Tongue (tissue), 1 donor: ENCODE measurements at regions not wholly inside any gene's neighbourhood (a gene's known extent, or its start where the extent isn't known, plus 50 kb on each side); places are given as distances from the start of the nearest gene placed in this dataset.
A peak's percentile ranks its signal among the peaks of the same experiment; 100 is the strongest.
"Not testable (repeated sequence)": the region's sequence is repeated elsewhere in the genome, so short reads cannot be mapped to it uniquely, and the experiment has no call there.

Experiments used
- DNase-seq: peaks from one replicate; pipeline ENCODE4 v3.0.0-alpha.2; 2015

DNA sequence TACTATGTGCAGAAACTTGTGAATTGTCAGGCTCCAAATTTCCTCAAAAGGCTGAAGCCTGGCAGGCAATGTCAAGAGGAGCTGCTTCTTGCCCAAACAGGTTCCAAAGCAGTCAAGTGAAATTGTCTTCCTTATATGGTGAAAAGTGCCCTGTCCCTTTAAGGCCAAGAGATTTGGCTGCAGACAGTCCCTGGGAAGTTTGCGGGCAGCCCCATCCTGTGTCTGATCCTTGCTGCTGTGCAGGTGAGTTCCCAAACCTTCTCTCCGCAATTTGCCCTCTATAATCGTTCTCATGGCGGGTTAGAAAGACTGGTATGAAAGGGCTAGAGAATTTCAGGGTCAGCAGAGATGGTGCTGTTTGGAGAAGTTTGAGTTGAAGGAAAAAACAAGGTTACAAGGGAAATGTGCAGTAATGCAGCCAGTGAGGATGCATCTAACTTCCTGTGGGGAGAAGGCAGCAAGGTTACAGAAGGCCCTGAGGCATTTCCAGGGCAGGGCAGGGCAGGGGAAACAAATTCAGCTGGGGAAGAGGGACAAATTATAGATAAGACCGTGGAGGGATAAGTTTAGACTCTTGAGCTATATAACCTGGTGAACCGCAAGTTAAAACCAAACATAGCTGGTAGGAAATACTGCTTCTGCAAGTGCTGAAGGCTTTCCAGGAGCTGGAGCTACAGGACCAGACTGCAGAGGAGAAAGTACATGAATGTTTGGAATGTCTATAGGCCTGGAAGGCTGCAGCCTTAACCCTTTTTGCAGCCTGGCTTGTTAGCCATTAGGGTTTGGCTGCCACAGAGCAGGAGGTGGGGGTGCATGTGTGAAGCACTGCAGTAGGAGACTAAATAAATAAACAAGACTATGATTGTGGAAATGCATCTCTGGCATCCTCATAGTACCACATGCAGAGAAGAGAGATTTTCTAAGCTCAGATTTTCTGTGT, 256.2 kb upstream of the IL12A start:
- DNase-seq: peak; percentile 24

DNA sequence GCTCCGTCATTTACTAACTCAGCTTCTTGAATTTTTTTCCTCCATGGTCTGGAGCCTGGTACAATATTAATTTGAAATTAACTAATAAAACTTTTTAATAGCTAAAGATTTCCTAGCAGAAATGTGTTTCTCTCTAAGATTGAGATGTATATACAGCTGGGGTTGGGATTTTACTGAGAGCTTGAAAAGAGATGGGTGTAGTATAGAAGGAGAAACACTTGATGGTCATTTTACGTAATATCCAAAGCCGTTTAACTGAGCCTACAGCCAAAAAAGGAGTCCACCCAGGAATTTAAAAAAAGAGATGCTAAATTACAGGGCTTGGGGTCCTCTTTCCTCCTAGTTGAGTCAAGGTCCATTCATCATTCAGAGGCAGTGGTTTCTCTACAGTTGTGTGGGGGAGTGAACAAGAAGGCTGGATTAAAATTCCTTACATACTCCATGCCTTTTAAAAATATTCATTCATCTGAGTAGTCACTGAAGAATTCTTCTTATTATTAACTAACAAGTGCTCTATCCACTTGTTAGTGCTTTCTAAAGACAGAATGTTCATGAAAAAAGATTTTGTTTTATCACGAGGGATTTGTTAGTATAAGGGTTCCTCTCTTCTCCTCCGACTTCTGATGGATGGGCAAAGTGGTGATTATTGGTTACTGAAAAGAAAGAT, 255.3 kb upstream of the IL12A start:
- DNase-seq: no peak

DNA sequence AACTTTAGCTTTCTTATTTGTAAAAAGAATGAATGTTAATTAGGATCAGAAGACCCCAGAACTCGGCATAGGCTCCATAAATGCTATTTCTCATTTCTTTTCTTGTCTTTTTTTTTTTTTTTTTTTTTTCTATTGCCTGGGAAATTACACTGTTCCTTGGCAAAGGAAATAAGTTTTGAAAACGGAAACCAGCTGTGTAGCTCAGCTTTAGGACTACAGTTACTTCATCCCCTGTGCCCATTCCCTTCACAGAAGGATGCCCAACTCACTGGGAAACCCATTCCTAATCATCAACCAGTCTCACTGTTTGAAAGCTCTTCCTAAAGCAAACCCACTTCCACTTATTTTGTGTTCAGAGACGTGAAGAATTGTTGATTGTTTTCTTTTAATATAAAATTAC, 254.0 kb upstream of the IL12A start:
- no peak for DNase-seq

DNA sequence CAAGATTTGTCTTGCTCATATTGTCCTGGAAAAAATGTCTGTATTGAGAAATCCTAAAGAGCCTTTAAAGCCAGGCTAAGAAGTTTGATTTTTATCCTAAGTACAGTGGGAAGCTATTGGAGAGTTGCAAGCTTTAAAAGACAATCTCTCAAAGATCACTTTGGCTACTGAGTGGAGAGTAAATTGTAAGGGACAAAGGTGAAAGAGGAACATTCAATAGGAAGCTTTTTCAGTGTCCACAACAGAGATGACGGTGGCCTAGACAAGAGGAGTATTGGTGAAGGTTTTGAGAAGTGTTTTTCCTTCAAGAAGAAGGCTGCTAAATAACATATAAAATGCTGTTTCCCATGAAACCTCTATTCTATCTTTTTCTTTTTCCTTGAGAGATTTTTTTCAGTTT, 249.5 kb upstream of the IL12A start:
- no peak for DNase-seq

DNA sequence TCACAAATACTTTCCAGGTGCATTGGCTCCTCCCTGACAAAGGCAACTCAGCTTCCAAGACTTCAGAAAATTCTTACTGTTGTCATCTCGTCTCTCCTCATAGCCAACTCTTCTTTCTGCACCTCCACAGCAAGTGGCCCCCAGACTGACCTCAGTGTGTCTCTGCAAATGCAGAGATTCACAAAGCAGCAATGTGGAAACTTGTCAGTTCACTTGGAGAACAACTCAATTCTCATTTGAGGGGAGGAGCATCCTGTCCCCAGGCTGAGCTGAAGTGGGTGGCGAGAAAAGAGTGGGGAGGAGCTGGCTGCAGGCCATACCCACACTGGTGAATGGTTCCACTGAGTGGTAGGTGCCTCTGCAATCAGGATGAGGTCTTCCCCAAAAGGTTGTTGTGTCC, 248.7 kb upstream of the IL12A start:
- DNase-seq: peak; percentile 45

DNA sequence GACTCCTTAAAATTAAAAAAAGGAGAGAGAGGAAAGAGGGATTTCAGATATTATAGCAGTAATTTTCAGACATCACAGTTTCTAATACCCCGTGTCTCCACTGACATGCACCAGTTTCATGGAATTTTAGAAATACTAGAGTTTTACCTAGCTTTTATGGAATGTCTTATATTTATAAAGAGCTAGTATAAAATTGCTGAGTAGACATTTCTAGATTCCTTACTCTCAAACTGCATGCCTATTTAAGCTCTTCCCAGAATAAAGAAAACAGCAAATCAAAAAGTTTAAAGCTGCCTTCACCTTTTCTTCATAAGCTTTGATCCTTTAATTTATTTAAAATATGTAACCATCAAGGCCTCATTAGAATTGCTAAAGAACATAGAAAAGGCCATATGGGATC, 247.4 kb upstream of the IL12A start:
- no peak for DNase-seq

DNA sequence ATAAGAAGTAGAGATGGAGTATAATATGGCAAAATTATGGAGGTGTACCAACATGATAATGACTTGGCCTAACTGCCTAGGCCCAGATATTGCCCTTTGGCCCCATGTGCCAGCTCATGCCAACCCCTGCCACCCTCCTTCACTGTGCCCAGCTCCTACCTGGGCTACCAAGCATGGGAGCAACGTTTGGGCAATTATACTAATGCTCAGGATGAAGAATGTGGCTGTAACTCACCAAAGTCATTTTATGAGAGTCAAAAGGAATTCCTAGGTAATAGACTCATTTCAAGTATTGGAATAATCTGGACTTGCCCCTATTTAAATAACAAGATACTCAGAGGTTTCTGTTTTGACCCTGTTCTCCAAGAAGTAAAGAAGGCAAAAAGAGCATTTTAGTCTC, 240.2 kb upstream of the IL12A start:
- no peak for DNase-seq

DNA sequence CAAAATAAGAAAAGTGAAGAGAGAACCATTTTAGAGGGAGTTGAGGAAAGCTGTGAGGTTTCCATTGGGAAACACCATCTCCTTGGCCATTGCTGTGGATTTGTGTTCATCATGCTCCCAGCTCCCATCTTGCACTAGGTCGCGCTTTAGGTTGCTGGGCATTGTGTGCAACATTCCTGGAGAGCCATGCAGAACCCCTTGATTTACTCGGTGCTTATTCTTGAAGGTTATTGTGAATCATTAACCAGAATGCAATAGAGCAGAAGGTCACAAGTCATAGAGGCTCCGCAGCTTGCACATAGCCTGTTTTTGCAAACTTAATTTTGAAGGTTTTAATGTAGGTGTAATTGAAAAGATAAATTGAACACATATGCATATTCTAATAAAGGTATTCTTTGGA, 239.2 kb upstream of the IL12A start:
- DNase-seq: no peak

DNA sequence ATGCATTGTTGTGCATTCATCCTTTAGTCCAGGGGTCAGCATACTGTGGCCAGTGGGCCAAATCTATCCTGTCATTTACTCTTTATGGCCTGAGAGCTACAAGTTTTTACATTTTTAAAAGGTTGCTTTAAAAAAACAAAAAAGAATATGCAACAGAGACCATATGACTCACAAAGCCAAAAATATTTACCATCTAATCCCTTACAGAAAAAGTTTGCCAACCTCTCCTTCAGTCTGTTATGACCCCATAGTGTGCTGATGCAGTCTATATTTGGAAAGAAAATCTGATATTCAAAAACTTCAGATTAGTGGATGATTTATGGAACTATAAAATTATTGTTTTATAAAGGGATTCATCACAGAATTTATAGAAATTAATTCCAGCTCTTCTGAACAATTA, 237.5 kb upstream of the IL12A start:
- no peak for DNase-seq

DNA sequence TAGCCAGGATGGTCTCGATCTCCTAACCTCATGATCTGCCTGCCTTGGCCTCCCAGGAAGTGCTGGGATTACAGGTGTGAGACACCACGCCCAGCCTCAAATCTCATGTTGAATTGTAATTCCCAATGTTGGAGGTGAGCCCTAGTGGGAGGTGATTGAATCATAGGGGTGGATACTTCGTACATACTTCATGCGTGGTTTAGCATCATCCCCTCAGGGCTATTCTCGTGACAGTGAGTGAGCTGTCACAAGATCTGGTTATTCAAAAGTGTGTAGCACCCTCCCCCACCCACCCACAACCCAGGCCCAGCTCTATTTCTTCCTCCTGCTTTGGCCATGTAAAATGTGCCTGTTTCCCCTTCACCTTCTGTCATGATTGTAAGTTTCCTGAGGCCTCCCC, 236.9 kb upstream of the IL12A start:
- DNase-seq: no peak

DNA sequence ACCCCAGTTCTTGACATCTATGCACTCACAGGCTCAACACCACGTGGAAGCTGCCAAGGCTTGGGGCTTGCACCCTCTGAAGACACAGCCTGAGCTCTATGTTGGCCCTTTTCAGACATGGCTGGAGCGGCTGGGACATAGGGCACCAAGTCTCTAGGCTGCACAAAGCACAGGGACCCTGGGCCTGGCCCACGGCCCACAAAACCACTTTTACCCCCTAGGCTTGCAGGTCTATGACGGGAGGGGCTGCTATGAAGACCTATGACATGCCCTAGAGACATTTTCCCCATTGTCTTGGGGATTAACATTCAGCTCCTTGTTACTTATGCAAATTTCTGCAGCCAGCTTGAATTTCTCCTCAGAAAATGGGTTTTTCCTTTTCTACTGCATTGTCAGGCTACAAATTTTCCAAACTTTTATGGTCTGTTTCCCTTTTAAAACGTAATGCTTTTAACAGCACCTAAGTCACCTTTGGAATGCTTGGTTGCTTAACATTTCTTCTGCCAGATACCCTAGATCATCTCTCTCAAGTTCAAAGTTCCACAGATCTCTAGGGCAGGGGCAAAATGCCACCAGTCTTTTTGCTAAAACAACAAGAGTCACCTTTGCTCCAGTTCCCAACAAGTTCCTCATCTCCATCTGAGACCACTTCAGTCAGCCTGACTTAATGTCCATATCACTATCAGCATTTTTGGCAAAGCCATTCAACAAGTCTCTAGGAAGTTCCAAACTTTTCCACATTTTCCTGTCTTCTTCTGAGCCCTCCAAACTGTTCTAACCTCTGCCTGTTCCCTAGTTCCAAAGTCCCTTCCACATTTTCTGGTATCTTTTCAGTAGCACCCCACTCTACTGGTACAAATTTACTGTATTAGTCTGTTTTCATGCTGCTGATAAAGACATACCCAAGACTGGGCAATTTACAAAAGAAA, 232.1 kb upstream of the IL12A start:
- not testable (repeated sequence) for DNase-seq

DNA sequence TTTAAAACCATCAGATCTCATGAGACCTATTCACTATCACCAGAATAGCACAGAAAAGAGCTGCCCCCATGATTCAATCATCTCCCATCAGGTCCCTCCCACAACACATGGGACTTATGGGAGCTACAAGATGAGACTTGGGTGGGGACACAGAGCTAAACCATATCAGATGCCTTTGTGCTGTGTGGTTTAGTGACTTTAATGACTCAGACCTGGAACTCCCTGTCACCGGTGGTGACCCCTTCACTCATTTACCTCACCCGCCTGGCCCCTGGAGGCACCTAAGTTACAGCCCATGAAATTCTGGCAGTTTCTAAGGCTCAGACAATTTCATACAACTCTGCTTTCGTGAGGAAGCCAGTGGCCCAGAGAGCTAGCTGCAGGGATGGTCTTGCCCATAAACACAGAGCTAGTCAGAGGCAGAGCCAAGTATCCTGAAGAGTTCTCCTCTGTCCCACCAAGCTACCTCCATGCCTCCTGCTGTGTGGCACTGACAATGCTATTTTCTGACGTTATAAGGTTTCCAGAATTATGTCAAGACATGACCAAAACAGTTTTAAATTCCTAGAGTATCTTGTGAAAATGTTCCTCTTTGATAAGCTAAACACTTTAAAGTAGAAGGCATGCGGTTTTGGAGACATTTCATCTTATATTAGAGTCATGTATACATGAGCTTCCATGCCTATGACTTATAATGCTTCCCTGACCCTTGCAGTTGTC, 231.1 kb upstream of the IL12A start:
- DNase-seq: no peak

DNA sequence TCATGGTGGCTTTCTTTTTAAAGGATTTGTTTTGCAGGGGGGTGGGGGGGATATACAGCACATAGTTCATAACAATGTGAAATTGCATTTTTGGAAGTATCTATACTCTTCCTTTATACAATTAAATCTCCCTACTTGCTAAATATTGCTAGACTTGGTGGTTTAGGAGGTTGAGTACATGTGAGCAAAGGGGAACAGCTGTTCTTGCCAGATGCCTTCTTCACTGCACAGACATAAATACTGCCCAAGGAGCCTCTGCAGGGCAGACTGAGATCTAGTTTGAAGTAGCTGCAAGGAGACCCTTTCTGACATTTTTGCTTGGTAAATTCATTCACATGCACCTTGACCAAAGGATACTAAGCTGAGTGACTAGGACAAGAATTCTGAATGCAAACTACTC, 228.6 kb upstream of the IL12A start:
- DNase-seq: peak; percentile 25

DNA sequence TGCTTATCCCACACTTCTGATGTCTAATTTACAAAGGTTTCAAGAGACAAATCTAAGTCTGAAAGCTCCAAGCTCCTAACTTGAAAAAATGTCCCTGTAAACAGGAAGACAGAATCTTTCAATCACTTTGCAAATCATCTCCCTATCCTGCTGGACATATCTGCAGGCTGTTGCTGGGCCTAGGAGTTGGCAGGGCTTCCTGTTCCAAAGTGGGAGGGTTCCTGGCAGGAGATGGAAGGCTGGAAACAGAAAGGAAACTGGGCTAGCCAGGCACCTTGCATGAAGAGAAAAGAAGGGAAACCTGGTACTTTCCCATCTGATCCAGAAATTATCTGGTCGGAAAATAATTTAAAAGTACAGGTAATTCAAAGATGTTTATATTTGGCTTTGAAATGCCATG, 227.3 kb upstream of the IL12A start:
- DNase-seq: peak; percentile 27

DNA sequence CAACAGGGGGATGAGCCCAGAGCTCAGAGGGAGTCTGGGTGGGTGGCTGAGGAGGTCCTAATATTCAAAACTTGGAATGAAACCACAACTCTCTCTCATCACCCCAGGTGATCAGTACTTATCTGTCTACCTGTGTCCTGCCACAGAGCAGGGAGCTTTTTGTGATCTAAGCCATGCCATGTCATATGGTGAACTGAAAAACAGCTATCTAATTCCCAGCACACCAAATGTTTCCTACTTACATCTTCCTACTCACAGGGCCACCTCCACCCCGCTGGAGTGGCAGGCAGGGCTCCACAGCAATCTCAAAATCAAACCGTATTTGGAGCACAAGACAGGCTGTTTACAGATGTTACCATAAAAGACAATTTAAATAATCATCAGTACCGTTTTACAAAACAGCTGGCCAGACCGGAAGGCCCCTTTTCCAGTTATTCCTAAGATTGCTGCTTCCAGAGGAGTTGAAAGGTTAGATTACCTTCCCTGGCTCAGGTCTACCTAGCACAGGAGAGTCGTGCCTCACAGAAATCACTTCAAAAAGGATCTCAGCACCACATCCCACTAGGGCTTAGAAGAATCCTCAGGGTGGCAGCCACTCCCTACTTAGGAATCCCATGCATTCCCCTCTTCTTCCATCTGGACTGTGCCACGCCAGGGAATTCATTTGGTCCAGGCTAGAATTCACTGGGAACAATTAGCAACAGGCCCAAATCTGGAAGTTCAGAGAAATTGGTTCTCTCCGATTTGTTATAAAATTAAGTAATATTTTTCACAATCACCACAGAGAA, 226.6 kb upstream of the IL12A start:
- DNase-seq: peak; percentile 20

DNA sequence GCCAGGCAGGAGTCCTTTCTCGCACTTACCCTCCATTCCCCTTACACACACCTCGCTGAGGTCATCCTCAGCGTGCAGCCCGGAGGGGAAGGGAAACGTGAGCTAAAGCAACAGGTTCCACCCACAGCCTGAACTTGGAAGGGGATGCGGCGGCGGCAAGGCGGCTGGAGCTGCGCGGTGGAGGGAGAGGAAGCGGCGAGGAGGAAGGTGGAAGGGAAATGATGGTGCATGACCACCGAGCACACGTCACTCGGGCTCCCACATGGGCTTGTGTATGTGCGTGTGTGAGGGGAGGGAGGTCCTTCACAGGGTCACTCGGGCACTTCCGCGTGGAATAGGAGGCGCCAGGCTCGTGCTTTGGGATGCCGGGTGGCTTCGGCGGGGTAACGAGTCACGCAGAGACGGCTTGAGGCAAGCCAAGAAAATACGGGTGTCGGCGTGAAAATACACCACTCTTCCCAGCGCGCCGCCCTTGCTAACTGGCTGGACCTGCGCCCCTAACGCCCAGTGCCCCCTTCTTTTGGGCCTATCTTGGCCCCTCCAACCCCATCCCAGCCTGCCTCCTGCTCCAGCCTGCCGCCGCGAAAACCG, 225.5 kb upstream of the IL12A start:
- DNase-seq: peak; percentile 67

DNA sequence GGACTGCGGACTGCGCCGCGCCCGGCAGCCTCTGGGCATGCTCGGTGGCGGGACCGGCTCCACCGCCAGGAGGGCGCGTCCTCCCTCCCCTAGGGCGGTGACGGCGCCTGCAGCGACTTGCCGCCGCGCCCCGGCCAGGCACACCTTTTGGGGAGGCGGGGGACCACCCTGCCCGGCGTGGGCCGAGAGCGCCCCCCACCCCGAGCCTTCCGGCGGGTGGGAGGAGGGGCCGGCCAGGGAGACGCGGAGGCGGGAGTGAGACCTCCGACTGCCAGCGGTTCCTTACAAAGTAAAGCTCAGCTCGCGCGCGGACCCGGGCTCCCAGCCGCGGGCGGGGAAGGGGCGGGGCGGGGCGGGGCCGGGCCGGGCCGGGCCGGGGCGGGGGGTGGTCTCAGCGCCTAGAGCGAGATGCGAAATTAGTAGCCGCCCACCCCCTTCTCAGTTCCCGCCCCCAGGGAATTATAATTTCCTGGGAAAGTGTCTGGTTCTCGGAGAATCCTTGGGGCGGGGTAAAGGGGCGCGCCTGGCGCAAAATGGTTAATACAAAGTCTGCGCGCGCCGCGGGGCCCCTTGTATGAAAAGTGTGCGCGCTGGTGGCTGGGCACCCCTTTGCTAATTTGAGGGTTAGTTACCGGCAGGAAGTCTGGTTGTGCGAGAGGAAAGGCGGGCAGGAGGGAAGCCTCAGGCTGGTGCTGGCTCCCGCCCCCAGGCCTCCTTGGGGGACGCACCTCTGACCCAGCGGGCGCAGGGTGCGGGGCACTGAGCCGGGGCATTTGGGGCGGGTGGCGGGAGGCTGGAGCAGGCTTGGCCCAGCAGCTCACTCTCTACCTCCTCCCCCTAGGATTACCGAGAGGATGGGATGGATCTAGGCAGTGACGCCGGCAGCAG, 224.8 kb upstream of the IL12A start:
- peak; percentile 84 for DNase-seq

DNA sequence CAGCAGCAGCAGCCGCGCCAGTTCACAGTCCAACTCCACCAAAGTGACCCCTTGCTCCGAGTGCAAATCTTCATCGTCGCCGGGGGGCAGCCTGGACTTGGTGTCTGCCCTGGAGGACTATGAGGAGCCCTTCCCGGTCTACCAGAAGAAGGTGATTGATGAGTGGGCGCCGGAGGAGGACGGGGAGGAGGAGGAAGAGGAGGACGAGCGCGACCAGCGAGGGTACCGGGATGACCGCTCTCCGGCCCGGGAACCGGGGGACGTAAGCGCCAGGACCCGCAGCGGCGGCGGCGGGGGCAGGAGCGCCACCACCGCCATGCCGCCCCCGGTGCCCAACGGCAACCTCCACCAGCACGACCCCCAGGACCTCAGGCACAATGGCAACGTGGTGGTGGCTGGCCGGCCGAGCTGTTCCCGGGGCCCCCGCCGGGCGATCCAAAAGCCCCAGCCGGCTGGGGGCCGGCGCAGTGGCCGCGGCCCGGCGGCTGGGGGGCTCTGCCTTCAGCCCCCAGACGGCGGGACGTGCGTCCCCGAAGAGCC, 224.1 kb upstream of the IL12A start:
- DNase-seq: no peak
